SK-N-MC (cell line): ENCODE measurements at regions not wholly inside any gene's neighbourhood (a gene's known extent, or its start where the extent isn't known, plus 50 kb on each side); places are given as distances from the start of the nearest gene placed in this dataset.

Experiments used
- DNase-seq: peaks from one replicate; pipeline ENCODE4 v3.0.0-alpha.2; 2011; ENCODE audit warnings: low read depth, low spot score
- H3K27ac ChIP-seq: fragments of 200-600 bp; sonication (generic); 2 replicates; pipeline ENCODE4 v1.5.1; 2016; ENCODE audit warnings: mixed run types
- H3K36me3 ChIP-seq: fragments of 200-600 bp; sonication (generic); 2 replicates; pipeline ENCODE4 v1.6.1; 2017; ENCODE audit warnings: antibody characterized with exemption, low read length, mixed read lengths; ENCODE audit not compliant: insufficient read depth
- H3K4me3 ChIP-seq: fragments of 200-600 bp; sonication (generic); 2 replicates; pipeline ENCODE4 v1.5.1; 2016
- H3K9ac ChIP-seq: fragments of 200-600 bp; sonication (generic); 2 replicates; pipeline ENCODE4 v1.8.0; 2017; ENCODE audit warnings: mixed run types, mixed read lengths; ENCODE audit not compliant: insufficient read length
- H3K9me3 ChIP-seq: fragments of 200-600 bp; sonication (generic); 2 replicates; pipeline ENCODE4 v1.6.1; 2017; ENCODE audit warnings: low read depth, mild to moderate bottlenecking, antibody characterized with exemption, low read length, moderate library complexity, mixed read lengths
- EZH2 ChIP-seq: fragments of 200-600 bp; sonication (generic); IDR thresholded peaks from one replicate; pipeline ENCODE4 v1.6.1; 2017; ENCODE audit warnings: antibody characterized with exemption
- FOXP2 ChIP-seq: optimal IDR thresholded peaks from 2 replicates; pipeline ENCODE3; 2011; ENCODE audit warnings: mild to moderate bottlenecking, moderate library complexity; ENCODE audit not compliant: insufficient read depth; ENCODE audit errors: extremely low read length, control extremely low read depth
- POLR2AphosphoS5 ChIP-seq: IDR thresholded peaks from 2 replicates; pipeline ENCODE4 v1.6.1; 2012; ENCODE audit warnings: mild to moderate bottlenecking, low read depth, low read length, borderline replicate concordance

- no peak for DNase-seq
- no peaks in the 10 kb centered on the region for H3K36me3 ChIP-seq
- no peak overlapping the region for H3K27ac ChIP-seq
- no peak overlapping the region for H3K4me3 ChIP-seq
- no peak overlapping the region for H3K9ac ChIP-seq
- H3K9me3 ChIP-seq, result no peaks in the 10 kb centered on the region
- no peak for TF ChIP-seq FOXP2
Observed at GRCh38 chr15:77859491-77860060, 217.9 kb downstream of the TBC1D2B start.

GRCh38 chr15:77858792-77859490, 218.6 kb downstream of the TBC1D2B start:
- H3K9me3 ChIP-seq, result no peaks in the 10 kb centered on the region
- TF ChIP-seq POLR2AphosphoS5, result no peak
- TF ChIP-seq EZH2, result no peak
- TF ChIP-seq FOXP2, result no peak
- no peaks in the 10 kb centered on the region for H3K36me3 ChIP-seq
- DNase-seq, result no peak
- H3K4me3 ChIP-seq, result no peak overlapping the region
- no peak overlapping the region for H3K9ac ChIP-seq
- H3K27ac ChIP-seq, result no peak overlapping the region

GRCh38 chr15:77857419-77857818, 220.1 kb downstream of the TBC1D2B start:
- Histone ChIP-seq H3K9me3 (no peaks in the 10 kb centered on the region), H3K36me3 (no peaks in the 10 kb centered on the region), H3K9ac (no peak overlapping the region), H3K27ac (no peak overlapping the region), H3K4me3 (no peak overlapping the region)
- DNase-seq, result no peak
- TF ChIP-seq EZH2 (no peak), FOXP2 (no peak), POLR2AphosphoS5 (no peak)

GRCh38 chr15:77856705-77857346, 220.7 kb downstream of the TBC1D2B start:
- Histone ChIP-seq H3K9ac (no peak overlapping the region), H3K9me3 (no peaks in the 10 kb centered on the region), H3K36me3 (no peaks in the 10 kb centered on the region), H3K4me3 (no peak overlapping the region), H3K27ac (no peak overlapping the region)
- TF ChIP-seq POLR2AphosphoS5 (no peak), EZH2 (no peak), FOXP2 (no peak)
- DNase-seq, result no peak

- no peaks in the 10 kb centered on the region for H3K9me3 ChIP-seq
- no peak overlapping the region for H3K9ac ChIP-seq
- DNase-seq, result no peak
- no peak overlapping the region for H3K27ac ChIP-seq
- no peak overlapping the region for H3K4me3 ChIP-seq
- no peaks in the 10 kb centered on the region for H3K36me3 ChIP-seq
- TF ChIP-seq EZH2, result no peak
Observed at GRCh38 chr15:77855871-77856270, 221.6 kb downstream of the TBC1D2B start.

GRCh38 chr15:77854980-77855379, 222.3 kb upstream of the LINGO1 start:
- Histone ChIP-seq H3K4me3 (no peak overlapping the region), H3K9ac (no peak overlapping the region), H3K9me3 (no peaks in the 10 kb centered on the region), H3K27ac (no peak overlapping the region), H3K36me3 (no peaks in the 10 kb centered on the region)
- TF ChIP-seq POLR2AphosphoS5, result no peak
- TF ChIP-seq FOXP2, result no peak
- no peak for TF ChIP-seq EZH2
- DNase-seq, result no peak

GRCh38 chr15:77853910-77854309, 221.2 kb upstream of the LINGO1 start:
- no peak for DNase-seq
- Histone ChIP-seq H3K36me3 (no peaks in the 10 kb centered on the region), H3K9ac (no peak overlapping the region), H3K27ac (no peak overlapping the region), H3K9me3 (no peaks in the 10 kb centered on the region), H3K4me3 (no peak overlapping the region)
- no peak for TF ChIP-seq FOXP2
- TF ChIP-seq POLR2AphosphoS5, result no peak
- TF ChIP-seq EZH2, result no peak

- no peak overlapping the region for H3K9ac ChIP-seq
- no peaks in the 10 kb centered on the region for H3K9me3 ChIP-seq
- DNase-seq, result no peak
- TF ChIP-seq POLR2AphosphoS5 (no peak), EZH2 (no peak), FOXP2 (no peak)
- H3K27ac ChIP-seq, result no peak overlapping the region
- peak overlapping the region; percentile 46 for H3K4me3 ChIP-seq
- no peaks in the 10 kb centered on the region for H3K36me3 ChIP-seq
Observed at GRCh38 chr15:77853008-77853328, 220.3 kb upstream of the LINGO1 start.
